Hippocampal formation (tissue), 2 donors: ENCODE measurements at regions not wholly inside any gene's neighbourhood (a gene's known extent, or its start where the extent isn't known, plus 50 kb on each side); places are given as distances from the start of the nearest gene placed in this dataset.
"Not testable (repeated sequence)": the region's sequence is repeated elsewhere in the genome, so short reads cannot be mapped to it uniquely, and the experiment has no call there.

Experiments
- DNase-seq, 2 donors: peaks; one replicate each; lab custom pipeline; 2025; lab: John Stamatoyannopoulos, UW

DNA sequence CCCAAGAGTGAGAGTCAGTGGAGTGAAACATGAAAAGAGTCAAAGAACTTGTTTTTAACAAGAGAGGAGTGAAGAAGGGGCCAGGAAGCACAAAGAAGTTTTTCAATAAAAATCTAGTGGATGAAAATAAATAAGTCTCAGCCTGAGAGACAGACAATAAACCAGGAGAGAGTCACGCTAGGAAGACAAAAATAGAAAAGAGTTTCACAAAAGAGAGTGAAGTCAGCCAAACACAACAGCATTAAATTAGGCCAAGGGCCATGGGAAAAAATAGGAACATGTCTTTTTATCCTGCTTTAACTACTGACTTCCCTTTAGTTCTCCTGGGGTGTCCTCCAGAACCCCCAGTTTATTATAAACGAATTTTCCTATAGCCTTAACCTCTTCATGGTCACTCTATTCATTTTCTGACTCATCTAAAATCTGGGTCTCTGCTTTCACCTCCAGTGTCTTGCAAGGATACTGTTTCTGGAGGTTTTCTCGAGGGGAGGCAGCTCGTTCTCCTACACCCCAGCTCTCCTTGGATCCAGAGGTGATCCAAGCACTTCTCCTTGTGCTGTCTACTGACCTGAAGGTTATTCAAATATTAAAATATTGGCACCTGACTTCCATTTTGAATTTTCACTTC, 571.5 kb upstream of the PPP2R3A start:
- DNase-seq: no peak

DNA sequence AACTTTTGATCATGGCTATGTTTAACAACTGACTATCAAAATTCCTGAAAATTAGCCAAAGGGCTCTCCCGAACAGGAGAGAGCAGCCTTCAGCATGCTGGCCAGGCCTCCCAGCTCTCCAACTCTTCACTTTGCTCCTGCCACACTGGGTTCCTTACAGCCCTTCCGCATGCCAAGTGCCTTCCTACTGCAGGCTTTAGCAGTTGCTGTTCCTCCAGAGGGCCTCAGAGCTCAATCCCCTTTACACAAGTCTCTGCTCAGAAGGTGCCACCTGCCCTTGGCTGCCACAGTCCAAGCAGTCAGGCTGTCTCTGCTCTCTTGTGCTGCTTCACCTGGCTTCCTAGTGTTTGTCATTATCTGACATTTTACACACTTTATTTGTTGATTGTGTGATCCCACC, 553.1 kb upstream of the PPP2R3A start:
- DNase-seq: no peak

DNA sequence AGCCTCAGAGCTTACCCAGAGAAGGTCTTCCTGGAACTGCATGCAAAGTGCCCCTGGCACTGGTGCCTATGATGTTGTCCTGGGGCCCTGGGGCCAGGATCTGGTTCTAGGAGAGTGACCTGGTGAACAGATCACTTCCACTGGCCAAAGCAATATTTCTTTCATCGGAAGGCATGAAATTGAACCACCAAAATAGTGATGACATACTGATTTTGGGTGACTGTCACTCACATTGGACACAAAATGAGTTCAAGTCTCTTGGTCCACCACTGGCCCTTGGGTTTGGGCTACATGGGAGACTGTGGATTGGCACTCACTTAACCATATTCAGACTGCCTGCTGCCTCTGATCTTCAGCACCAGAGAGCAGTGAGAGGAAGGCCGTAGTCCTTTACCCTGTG, 549.3 kb upstream of the PPP2R3A start:
- no peak for DNase-seq

DNA sequence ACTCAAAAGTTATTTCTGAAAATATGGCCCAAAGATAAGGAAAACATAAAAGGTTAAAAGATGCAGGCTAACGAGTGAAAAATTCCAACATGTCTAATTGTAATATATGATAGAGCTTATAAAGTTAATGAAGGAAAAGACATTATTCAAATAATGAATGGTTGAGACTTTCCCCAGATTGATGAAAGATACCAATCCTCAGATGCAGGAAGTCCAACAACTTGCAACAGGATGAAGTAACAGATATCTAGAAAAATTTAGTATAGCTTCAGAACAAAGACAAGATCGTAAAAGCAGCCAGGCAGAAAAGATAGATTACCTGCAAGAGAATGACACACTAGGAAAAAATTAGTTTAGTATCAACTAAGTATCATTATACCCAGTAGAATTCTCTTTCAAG, 546.4 kb upstream of the PPP2R3A start:
- no peak for DNase-seq

DNA sequence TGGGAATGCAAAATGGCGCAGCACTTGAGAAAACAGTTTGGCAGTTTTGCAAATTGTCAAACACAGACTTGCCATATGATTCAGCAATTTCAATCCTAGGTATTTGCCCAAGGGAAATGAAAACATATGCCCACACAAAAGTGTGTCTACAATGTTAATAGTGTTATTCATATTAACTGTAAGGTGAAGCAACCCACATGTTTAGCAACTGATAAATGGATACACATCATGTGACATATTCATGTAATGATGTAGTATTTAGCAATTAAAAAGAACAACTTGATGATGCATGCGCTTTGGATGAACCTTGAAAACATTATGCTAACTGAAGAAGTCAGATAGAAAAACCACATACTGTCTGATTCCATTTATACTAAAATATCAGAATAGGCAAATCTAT, 539.0 kb upstream of the PPP2R3A start:
- no peak for DNase-seq

DNA sequence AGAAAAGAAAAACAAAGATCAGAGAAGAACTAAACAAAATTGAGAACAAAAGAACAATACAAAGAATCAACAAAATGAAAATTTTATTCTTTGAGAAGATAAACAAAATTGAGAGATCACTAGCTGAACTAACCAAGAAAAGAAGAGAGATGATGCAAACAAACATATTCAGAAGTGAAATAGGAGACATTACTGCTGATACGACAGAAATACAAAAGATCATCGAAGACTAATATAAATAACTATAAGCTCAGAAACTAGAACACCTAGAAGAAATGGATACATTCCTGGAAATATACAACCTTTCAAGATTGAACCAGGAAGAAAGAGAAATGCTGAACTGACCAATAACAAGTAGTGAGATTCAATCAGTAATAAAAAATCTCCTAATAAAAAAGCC, 533.1 kb upstream of the PPP2R3A start:
- no peak for DNase-seq

DNA sequence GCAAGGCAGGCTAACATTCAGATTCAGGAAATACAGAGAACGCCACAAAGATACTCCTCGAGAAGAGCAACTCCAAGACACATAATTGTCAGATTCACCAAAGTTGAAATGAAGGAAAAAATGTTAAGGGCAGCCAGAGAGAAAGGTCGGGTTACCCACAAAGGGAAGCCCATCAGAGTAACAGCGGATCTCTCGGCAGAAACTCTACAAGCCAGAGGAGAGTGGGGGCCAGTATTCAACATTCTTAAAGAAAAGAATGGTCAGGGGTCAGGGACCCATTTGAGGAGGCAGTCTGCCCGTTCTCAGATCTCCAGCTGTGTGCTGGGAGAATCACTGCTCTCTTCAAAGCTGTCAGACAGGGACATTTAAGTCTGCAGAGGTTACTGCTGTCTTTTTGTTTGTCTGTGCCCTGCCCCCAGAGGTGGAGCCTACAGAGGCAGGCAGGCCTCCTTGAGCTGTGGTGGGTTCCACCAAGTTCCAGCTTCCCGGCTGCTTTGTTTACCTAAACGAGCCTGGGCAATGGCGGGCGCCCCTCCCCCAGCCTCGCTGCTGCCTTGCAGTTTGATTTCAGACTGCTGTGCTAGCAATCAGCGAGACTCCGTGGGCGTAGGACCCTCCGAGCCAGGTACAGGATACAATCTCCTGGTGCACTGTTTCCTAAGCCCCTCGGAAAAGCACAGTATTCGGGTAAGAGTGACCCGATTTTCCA, 526.5 kb upstream of the PPP2R3A start:
- DNase-seq: not testable (repeated sequence)

DNA sequence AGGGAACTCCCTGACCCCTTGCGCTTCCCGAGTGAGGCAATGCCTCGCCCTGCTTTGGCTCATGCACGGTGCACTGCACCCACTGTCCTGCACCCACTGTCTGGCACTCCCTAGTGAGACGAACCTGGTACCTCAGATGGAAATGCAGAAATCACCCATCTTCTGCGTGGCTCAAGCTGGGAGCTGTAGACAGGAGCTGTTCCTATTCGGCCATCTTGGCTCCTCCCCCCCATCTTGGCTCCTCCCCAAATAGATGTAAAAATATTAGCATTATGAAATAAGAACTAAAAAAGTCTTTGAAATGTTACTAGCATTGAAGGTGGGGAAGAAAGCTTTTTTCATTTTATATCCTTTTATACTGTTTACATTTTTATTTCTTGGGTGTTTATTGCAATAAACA, 525.9 kb upstream of the PPP2R3A start:
- DNase-seq: not testable (repeated sequence)

DNA sequence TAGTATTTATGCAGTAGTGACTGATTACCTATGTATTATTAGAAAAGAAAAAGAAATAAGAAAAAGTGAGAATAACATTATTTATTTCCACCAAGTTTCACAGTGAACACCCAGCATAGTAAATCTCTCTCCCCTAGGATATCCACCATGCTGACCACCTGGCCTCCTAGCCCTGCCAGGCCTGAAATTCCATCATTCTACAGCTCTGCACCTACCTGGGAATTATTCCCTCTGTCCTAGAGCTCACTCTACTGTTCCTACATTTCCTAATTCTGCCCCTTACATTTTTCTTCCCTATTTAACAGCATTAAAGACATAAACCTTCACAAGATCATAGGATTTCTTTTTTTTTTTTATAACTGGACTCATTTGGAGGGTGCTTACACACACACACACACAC, 525.3 kb upstream of the PPP2R3A start:
- DNase-seq: no peak

DNA sequence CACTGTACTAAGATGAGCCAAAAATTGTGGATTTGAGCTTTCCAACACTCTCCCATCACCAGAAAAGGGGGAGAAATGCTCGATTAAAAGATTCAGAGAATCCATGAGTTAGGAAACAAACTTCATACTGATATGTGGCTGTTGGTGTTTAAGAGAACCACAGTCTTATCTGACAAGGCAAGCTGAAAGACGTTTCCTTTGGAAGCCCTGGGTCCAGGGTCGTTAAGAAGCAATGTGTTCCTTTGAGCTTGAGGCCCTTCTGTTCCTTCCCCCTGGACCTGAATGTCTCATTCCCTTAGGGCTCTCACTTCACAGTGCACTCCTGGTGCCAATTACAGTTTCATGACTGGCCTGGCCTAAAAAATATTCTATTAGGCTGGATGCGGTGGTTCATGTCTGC, 524.8 kb upstream of the PPP2R3A start:
- no peak for DNase-seq

DNA sequence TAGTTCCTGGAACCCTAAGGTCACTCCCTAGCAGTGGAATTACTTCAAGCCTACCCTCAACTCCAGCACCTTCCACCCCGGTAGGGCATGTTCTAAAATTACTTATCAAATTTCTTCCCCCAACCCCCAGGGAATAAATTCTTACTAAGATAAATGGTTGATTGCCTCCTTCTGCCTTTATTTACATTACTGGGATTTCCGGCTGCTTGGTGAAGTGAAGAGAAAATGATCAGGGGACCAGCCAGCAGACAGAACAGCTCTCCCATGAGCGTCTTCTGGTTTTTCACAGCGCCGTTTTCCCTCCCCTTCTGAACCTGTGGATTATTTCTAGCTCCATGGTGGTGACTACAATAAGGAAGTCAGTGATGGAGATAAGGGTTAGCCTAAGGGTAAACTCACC, 521.5 kb upstream of the PPP2R3A start:
- DNase-seq: no peak

DNA sequence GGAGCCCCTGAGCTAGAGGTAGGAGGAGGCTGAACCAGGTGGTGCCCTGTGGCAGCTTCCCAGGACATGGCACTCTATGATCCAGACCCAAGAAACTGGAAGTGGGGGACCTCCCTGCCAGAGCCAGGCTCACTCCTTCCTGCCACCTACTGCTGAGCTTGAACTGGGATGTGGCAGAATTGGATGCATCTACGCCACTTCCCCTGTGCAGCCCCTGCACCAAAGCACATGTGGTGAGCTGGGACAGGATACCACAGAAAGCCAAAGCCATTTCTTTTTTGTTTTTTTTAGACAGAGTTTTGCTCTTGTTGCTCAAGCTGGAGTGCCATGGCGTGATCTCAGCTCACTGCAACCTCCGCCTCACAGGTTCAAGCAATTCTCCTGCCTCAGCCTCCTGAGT, 518.0 kb upstream of the PPP2R3A start:
- no peak for DNase-seq

DNA sequence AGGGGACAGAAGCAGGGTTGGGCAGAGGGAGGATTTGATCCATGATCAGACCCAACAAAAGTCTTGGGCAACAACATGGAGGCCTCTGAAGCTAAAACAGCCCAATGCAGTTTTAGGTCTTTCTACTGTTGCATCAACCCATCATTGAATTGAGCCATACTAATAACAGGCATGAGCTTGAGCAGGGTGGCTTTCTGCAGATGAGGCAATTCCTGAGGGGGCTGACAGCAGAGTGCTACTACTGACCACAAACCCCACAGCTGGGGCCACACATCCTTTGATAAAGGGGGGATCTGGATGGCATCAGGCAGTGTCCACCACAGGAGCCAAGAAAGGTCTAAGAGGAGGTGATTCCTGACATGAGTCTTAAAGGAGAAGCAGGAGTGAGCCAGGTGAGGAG, 517.0 kb upstream of the PPP2R3A start:
- no peak for DNase-seq

DNA sequence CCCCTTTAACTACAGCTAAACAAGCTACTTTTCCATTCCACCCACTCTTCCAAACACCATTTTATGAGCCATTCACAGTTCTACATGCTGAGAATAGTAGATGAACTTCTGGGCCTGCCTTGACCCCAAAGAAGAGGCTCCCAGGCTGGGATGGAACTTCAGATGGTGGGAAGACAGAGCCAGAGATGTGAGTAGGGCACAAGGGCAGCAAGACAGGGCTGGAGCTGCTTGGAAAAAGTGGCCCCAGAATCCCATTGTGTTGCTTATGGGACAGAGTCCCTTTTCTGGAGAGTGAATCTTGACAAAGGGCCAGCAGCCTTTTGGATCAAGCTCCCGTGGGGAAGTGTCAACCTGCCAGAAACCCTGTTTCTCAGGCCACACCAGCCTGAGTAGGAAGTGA, 516.5 kb upstream of the PPP2R3A start:
- no peak for DNase-seq

DNA sequence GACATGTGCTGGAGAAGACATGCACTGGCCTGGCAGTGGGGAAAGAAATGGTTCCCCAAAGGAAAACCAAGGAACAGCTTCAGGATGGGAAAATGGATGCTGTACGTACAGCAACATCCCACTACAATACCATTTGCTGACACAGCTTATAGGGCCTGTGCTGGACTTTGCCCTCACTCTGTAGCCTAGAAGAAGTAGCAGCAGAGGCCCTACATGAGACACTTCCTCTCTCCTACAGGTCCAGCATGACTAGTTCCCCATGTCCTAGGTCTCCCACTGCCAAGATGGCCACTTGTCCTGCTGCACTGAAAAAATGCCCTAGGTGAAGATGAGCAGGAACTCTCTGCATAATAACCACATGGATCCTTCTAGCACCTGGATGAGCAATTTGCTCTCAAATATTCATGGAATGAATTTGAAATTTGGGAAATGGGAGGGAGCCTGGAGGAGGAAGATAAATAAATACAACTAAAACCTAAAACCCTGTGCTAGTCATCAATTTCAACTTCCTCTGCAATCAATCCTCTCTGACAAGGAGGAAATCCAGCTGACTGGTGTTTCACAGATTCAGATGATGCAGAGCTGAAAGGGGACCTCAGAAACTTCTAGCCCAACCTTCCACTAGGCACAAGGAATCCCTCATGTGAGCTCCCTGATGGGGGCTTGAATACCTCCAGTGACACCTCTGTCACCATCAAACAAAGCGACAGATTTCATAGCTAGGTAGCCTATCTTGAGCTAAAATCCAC, 514.3 kb upstream of the PPP2R3A start:
- no peak for DNase-seq

DNA sequence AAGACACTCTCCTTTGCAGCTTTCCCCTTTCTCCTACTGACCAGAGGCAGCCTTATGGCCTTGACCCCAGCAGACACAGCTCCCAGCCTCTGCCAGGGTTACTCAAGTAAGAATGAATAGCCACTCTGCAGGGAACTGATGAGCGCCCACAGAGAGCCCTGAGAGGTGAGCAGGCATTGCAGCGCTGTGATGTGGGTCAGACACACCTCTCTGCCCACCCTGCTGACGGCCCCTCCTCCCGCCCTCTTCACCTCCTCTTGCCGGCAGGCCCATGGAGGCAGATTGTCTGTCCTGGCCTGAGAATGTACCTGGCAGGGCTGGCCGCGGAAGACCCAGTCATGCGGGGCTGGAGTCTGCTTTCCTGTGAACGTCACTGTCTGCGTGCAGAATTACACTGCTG, 512.6 kb upstream of the PPP2R3A start:
- DNase-seq: no peak

DNA sequence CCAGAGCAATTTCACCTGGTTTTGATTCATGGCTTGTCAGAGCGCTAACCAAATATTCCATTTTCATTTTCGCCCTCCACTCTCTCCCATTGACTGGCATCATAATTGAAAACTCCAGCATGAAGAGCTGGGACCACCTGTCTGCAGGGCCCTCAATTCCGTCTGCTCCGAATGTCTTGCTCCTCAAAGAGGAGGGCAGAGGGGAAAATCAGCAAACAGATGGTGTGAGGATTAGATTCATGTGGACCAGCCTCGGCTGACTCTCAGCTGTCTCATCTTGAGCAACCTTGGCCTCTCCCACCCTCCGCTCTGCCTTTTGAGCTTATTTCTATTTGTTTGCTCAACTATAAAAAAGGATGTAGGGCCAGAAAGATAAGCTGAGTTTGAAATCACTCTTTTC, 512.2 kb upstream of the PPP2R3A start:
- DNase-seq: no peak

DNA sequence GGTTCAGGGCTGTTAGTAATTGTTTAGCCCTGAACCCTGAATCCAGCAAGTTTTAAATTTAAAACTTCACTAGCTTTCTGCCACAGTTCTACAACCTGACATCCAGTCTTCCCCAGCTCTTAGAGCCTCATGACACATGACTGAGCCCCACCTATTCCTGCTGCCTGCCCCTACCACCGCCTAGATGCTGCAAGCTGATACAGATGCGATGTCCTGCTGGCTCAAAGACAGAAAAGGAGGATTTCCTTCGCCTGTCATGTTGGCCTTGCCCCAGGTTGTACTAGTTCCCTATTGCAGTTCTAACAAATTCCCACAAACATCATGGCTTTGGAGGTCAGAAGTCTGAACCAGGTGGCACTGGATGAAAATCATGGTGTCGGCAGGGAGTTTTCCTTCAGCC, 510.6 kb upstream of the PPP2R3A start:
- no peak for DNase-seq

DNA sequence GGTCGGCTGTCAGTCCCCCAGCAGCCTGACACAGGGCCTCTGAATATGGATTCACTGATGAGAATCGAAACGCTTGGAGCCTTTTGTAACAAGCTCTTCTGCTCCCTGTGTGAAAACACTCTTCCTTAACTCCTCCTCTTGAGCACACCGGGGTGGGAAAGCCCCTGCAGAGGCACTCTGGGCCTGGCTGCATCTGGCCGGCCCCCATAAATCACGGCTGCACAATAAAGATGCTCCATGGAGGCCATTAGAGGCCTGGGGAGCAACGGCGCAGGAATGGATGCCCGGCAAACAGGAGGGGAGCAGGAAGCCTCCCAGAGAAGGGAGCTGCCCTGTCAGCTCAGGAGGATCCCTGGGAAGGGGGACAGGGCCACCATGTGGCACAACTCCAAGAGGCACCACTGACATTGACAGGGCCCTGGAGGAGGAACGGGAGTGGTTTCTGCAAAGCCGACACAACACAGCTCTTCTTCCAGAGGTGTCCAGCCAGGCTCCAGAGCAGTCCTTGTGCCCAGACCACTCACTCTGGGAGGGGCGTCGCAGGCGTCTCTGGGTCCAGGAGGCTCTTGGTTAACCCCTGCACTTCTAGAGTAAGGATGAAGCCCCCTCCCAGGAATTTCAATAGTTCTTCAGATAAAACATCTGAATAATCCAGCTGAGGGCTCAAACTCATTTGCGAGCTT, 509.3 kb upstream of the PPP2R3A start:
- no peak for DNase-seq

DNA sequence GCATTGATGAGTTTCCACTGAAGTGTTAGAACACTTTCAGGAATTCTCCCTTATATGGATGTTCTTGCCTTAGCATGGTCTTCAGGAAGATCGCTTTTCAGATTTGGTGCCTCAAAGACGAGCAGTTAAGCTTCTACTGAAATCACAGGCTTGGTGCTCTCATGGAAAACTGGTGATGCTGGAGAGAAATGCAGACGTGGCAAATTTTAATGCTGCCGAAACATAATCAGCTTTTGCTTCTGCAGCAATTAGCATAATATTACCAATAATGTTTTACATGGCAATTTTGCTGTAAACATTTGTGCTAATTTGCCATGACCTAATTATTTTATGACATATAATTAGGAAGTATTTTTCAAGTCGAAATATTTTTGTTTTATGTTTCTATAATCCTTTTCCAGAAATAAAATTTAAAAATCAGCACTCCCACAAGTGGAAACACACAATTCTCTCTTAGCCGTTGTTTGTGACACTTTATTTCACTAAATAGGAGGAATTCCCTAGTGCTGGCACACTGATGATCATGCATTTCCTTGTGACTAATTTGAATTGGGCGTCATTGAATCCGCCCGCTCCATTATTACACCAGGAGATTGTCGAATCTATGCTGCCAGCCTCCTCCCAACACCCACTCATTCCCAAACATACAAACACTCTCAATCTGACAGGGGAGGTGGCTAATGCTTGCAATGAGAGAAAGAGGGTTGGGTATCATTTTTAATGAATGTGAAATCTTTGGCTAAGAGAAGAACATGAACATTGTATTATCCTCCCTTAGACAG, 506.8 kb upstream of the PPP2R3A start:
- no peak for DNase-seq

DNA sequence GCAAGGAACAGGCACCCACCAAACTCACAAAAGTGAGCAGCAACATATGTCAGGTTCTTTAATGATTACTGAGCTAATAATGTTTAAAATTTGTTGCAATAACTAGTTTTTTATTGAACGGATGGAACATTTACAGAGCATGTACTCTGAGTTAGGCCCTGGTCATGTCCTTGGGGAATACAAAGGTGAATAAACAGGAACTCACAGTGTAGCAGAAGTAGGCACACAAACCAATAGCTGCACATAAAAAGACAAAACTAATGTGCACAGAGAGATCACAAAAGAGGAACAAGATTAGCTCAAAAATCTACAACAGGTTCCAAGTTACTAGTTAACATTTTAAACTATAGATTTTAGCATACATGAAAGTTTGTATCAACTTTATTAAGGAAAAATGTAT, 505.3 kb upstream of the PPP2R3A start:
- no peak for DNase-seq

DNA sequence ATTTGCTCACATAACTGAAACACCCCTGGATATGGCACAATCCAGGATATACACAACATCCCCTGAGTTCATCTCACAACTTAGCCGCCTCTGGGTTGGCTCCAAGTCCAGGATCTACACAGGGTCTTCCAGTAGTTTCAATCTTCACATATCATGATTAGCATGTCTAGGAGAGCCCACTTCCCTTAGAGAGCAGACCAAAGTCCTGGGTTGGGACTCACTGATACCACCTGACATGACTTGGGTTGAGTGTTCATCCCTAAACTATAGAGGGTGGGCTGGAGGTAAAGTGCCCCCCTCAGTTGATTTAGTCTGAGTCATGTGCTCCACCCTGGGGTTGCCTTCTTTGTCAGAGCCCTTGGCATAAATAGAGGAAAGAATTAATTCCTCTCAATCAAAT, 493.6 kb upstream of the PPP2R3A start:
- no peak for DNase-seq
